H9 (cell line): ENCODE measurements at regions not wholly inside any gene's neighbourhood (a gene's known extent, or its start where the extent isn't known, plus 50 kb on each side); places are given as distances from the start of the nearest gene placed in this dataset.

Source experiments
- DNase-seq: peaks from one replicate; pipeline ENCODE4 v3.0.0-alpha.2; 2017
- H2AFZ ChIP-seq: one replicate; pipeline ENCODE4 v1.6.1; 2013; ENCODE audit warnings: mild to moderate bottlenecking, low read length, control low read depth, moderate library complexity
- H2AK5ac ChIP-seq: 2 replicates; pipeline ENCODE4 v1.6.1; 2013; ENCODE audit warnings: low read length, control low read depth, mixed read lengths; ENCODE audit not compliant: insufficient read length
- H2BK120ac ChIP-seq: one replicate; pipeline ENCODE4 v1.6.1; 2013; ENCODE audit warnings: low read depth, mild to moderate bottlenecking, low read length, control low read depth, inconsistent platforms; ENCODE audit not compliant: poor library complexity, severe bottlenecking
- H2BK12ac ChIP-seq: 2 replicates; pipeline ENCODE4 v1.6.1; 2013; ENCODE audit warnings: low read length, control low read depth, mixed read lengths, low read depth; ENCODE audit not compliant: insufficient read length
- H2BK15ac ChIP-seq: 2 replicates; pipeline ENCODE4 v1.6.1; 2013; ENCODE audit warnings: low read depth, low read length, control low read depth
- H2BK20ac ChIP-seq: one replicate; pipeline ENCODE4 v1.6.1; 2013; ENCODE audit warnings: low read depth, mild to moderate bottlenecking, low read length, control low read depth, inconsistent platforms; ENCODE audit not compliant: poor library complexity, severe bottlenecking
- H2BK5ac ChIP-seq: 2 replicates; pipeline ENCODE4 v1.6.1; 2013; ENCODE audit warnings: low read length, control low read depth, mixed read lengths; ENCODE audit not compliant: insufficient read length
- H3K14ac ChIP-seq: 2 replicates; pipeline ENCODE4 v1.6.1; 2013; ENCODE audit warnings: low read length, control low read depth; ENCODE audit not compliant: insufficient read depth
- H3K18ac ChIP-seq: 2 replicates; pipeline ENCODE4 v1.6.1; 2013; ENCODE audit warnings: low read depth, mild to moderate bottlenecking, mixed read lengths, low read length, control low read depth; ENCODE audit not compliant: insufficient read length
- H3K23ac ChIP-seq: 2 replicates; pipeline ENCODE4 v1.6.1; 2013; ENCODE audit warnings: low read length, control low read depth, mixed read lengths, low read depth; ENCODE audit not compliant: insufficient read length
- H3K23me2 ChIP-seq: 2 replicates; pipeline ENCODE4 v1.6.1; 2013; ENCODE audit warnings: low read depth, mild to moderate bottlenecking, mixed read lengths, low read length, control low read depth; ENCODE audit not compliant: insufficient read length, poor library complexity, severe bottlenecking
- H3K27ac ChIP-seq: 2 replicates; pipeline ENCODE4 v1.5.1; 2013; ENCODE audit warnings: low read length, control low read depth, mixed read lengths, low read depth; ENCODE audit not compliant: insufficient read length
- H3K27me3 ChIP-seq: 2 replicates; pipeline ENCODE4 v1.6.1; 2013; ENCODE audit warnings: low read length, control low read depth, inconsistent platforms; ENCODE audit not compliant: insufficient read depth
- H3K4ac ChIP-seq: 2 replicates; pipeline ENCODE4 v1.6.1; 2013; ENCODE audit warnings: low read depth, mild to moderate bottlenecking, control low read depth, inconsistent platforms, low read length, moderate library complexity
- H3K4me1 ChIP-seq: 2 replicates; pipeline ENCODE4 v1.6.1; 2013; ENCODE audit warnings: low read length, control low read depth, inconsistent platforms; ENCODE audit not compliant: insufficient read depth
- H3K4me2 ChIP-seq: 2 replicates; pipeline ENCODE4 v1.6.1; 2013; ENCODE audit warnings: low read length, control low read depth, mixed read lengths; ENCODE audit not compliant: insufficient read length, insufficient read depth
- H3K56ac ChIP-seq: 2 replicates; pipeline ENCODE4 v1.6.1; 2013; ENCODE audit warnings: low read depth, mild to moderate bottlenecking, mixed read lengths, low read length, control low read depth; ENCODE audit not compliant: insufficient read length
- H3K79me1 ChIP-seq: 2 replicates; pipeline ENCODE4 v1.6.1; 2013; ENCODE audit warnings: low read depth, mild to moderate bottlenecking, moderate library complexity, low read length, control low read depth, inconsistent platforms; ENCODE audit not compliant: insufficient read depth, poor library complexity, severe bottlenecking
- H3K79me2 ChIP-seq: 2 replicates; pipeline ENCODE4 v1.6.1; 2013; ENCODE audit warnings: low read length, control low read depth, inconsistent platforms; ENCODE audit not compliant: insufficient read depth
- H3K9ac ChIP-seq: 2 replicates; pipeline ENCODE4 v1.6.1; 2013; ENCODE audit warnings: low read length, control low read depth, mixed read lengths; ENCODE audit not compliant: insufficient read length; ENCODE audit errors: extremely low read depth
- H3K9me3 ChIP-seq: one replicate; pipeline ENCODE4 v1.6.1; 2013; ENCODE audit warnings: low read depth, low read length, inconsistent platforms; ENCODE audit not compliant: control insufficient read depth
- H3T11ph ChIP-seq: one replicate; pipeline ENCODE4 v1.6.1; 2013; ENCODE audit warnings: mild to moderate bottlenecking, low read length, control low read depth, inconsistent platforms
- H4K20me1 ChIP-seq: one replicate; pipeline ENCODE4 v1.6.1; 2013; ENCODE audit not compliant: control insufficient read depth, insufficient read length, insufficient read depth
- H4K5ac ChIP-seq: 2 replicates; pipeline ENCODE4 v1.6.1; 2013; ENCODE audit warnings: low read depth, mild to moderate bottlenecking, mixed read lengths, low read length, control low read depth; ENCODE audit not compliant: insufficient read length
- H4K8ac ChIP-seq: replicated peaks from 2 replicates; pipeline ENCODE4 v1.6.1; 2013; ENCODE audit warnings: low read length, control low read depth, mixed read lengths, low read depth; ENCODE audit not compliant: insufficient read length
- H4K91ac ChIP-seq: 2 replicates; pipeline ENCODE4 v1.6.1; 2013; ENCODE audit warnings: low read depth, mild to moderate bottlenecking, moderate library complexity, mixed read lengths, low read length, control low read depth; ENCODE audit not compliant: insufficient read length
- H3K27ac Mint-ChIP-seq, 3 experiments: 2 replicates in 2 of 3; 3 replicates in 1 of 3; pipeline ENCODE4 v1.8.0; 2020 to 2021; ENCODE audit warnings: mixed read lengths in 3 of 3, mild to moderate bottlenecking in 1 of 3, moderate library complexity in 1 of 3
- H3K27me3 Mint-ChIP-seq: 2 replicates; pipeline ENCODE4 v1.8.0; 2021; ENCODE audit warnings: low read depth, mild to moderate bottlenecking, moderate library complexity, mixed read lengths
- H3K36me3 Mint-ChIP-seq, 3 experiments: 2 replicates in 2 of 3; 3 replicates in 1 of 3; pipeline ENCODE4 v1.8.0; 2020 to 2021; ENCODE audit warnings: low read depth in 3 of 3, mixed read lengths in 3 of 3; ENCODE audit not compliant: insufficient read depth in 1 of 3
- H3K4me1 Mint-ChIP-seq, 2 experiments: 2 replicates each; pipeline ENCODE4 v1.8.0; 2020; ENCODE audit warnings: mixed read lengths in 2 of 2
- H3K4me3 Mint-ChIP-seq, 2 experiments: 2 replicates in 1 of 2; 3 replicates in 1 of 2; pipeline ENCODE4 v1.8.0; 2020 to 2021; ENCODE audit warnings: mild to moderate bottlenecking in 2 of 2, mixed read lengths in 2 of 2, moderate library complexity in 1 of 2
- H3K9me3 Mint-ChIP-seq, 2 experiments: 2 replicates in 1 of 2; 3 replicates in 1 of 2; pipeline ENCODE4 v1.8.0; 2020; ENCODE audit warnings: mild to moderate bottlenecking in 2 of 2, mixed read lengths in 2 of 2, moderate library complexity in 1 of 2
- WGBS: extraction: QIAGEN DNeasy Blood & Tissue Kit; methylation state at CpG from one replicate; pipeline ENCODE4 v1.1.7; 2013; ENCODE audit warnings: missing lambda C conversion rate, low lambda C conversion rate, mixed read lengths; ENCODE audit not compliant: insufficient read length; ENCODE audit errors: extremely low coverage; 5-methylcytosine and 5-hydroxymethylcytosine counted together
- TF ChIP-seq, protein P1 (sequence below): fragments of 200-600 bp; sonication (generic); conservative IDR thresholded peaks from 3 replicates; pipeline ENCODE4 v1.8.0; 2021; ENCODE audit warnings: antibody characterized with exemption, mild to moderate bottlenecking

DNA sequence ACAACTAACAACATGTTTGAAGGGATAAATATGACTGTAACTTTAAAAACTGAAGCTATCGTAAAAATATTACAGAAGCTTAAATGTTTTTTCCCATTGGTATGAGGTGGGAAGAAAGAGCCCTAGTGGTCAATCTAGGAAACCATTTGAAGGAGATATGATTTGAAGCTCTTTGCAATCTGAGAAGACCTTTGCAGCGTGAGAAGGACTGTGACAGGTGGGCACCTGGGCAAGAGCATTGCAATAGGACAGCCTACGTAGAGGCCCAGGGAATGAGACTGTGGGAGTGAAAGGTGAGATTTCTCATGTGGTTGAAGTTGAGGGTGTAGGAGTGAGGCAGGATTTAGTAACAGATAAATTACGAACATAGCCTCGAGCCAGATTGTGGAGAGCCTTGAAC, 108.0 kb upstream of the PDE7B start:
- H2AK5ac ChIP-seq, result no peak overlapping the region
- H3K79me1 ChIP-seq, result no peaks in the 10 kb centered on the region
- no peak for DNase-seq
- H4K20me1 ChIP-seq, result no peaks in the 10 kb centered on the region
- H3K4me3 Mint-ChIP-seq, result no peak overlapping the region
- H3K4me1 Mint-ChIP-seq, result no peaks in the 10 kb centered on the region
- H3K27ac Mint-ChIP-seq, result no peak overlapping the region
- no peak overlapping the region for H3K18ac ChIP-seq
- H3T11ph ChIP-seq, result no peak overlapping the region
- no peak overlapping the region for H2BK12ac ChIP-seq
- H3K79me2 ChIP-seq, result no peaks in the 10 kb centered on the region
- no peak overlapping the region for H3K14ac ChIP-seq
- no peak overlapping the region for H2AFZ ChIP-seq
- H2BK20ac ChIP-seq, result no peak overlapping the region
- H4K91ac ChIP-seq, result no peak overlapping the region
- no peaks in the 10 kb centered on the region for H3K23me2 ChIP-seq
- no peak overlapping the region for H2BK15ac ChIP-seq
- H4K8ac ChIP-seq, result no peak overlapping the region
- WGBS, result no CpG with 5 or more reads among the region's 5 CpGs
- no peak overlapping the region for H3K56ac ChIP-seq
- no peak overlapping the region for H3K27ac ChIP-seq
- no peak overlapping the region for H3K9ac ChIP-seq
- H2BK5ac ChIP-seq, result no peak overlapping the region
- H3K4me2 ChIP-seq, result no peak overlapping the region
- no peak overlapping the region for H3K4ac ChIP-seq
- H4K5ac ChIP-seq, result no peak overlapping the region
- H3K4me1 ChIP-seq, result no peaks in the 10 kb centered on the region
- H3K9me3 Mint-ChIP-seq, result no peaks in the 10 kb centered on the region
- H3K27me3 ChIP-seq, result no peaks in the 10 kb centered on the region
- no peak overlapping the region for H2BK120ac ChIP-seq
- H3K27me3 Mint-ChIP-seq, result no peaks in the 10 kb centered on the region
- no peaks in the 10 kb centered on the region for H3K36me3 Mint-ChIP-seq
- H3K9me3 ChIP-seq, result no peaks in the 10 kb centered on the region
- TF ChIP-seq, protein P1, sequence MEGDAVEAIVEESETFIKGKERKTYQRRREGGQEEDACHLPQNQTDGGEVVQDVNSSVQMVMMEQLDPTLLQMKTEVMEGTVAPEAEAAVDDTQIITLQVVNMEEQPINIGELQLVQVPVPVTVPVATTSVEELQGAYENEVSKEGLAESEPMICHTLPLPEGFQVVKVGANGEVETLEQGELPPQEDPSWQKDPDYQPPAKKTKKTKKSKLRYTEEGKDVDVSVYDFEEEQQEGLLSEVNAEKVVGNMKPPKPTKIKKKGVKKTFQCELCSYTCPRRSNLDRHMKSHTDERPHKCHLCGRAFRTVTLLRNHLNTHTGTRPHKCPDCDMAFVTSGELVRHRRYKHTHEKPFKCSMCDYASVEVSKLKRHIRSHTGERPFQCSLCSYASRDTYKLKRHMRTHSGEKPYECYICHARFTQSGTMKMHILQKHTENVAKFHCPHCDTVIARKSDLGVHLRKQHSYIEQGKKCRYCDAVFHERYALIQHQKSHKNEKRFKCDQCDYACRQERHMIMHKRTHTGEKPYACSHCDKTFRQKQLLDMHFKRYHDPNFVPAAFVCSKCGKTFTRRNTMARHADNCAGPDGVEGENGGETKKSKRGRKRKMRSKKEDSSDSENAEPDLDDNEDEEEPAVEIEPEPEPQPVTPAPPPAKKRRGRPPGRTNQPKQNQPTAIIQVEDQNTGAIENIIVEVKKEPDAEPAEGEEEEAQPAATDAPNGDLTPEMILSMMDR, result peak; percentile 52
- no peak overlapping the region for H3K23ac ChIP-seq
